NCI-H526 (cell line): ENCODE measurements at regions not wholly inside any gene's neighbourhood (a gene's known extent, or its start where the extent isn't known, plus 50 kb on each side); places are given as distances from the start of the nearest gene placed in this dataset.

Experiments
- DNase-seq, 2 experiments: peaks; one replicate each; lab custom pipeline; 2025; lab: John Stamatoyannopoulos, UW

GRCh38 chr12:78792052-78792698 is 72.4 kb upstream of the SYT1 start:
- no peak for DNase-seq

- DNase-seq: no peak
These were observed 71.1 kb upstream of the SYT1 start for GRCh38 chr12:78793491-78793890.

GRCh38 chr12:78793982-78794381 is 70.6 kb upstream of the SYT1 start:
- no peak for DNase-seq

- no peak for DNase-seq
These were observed 68.6 kb upstream of the SYT1 start for GRCh38 chr12:78795934-78796445.

- DNase-seq: no peak
These were observed 67.2 kb upstream of the SYT1 start for GRCh38 chr12:78797196-78797931.

- DNase-seq: no peak
These were observed 64.9 kb upstream of the SYT1 start for GRCh38 chr12:78799649-78800048.

- DNase-seq: no peak
These were observed 62.0 kb upstream of the SYT1 start for GRCh38 chr12:78802593-78802992.

GRCh38 chr12:78804262-78804661 is 60.3 kb upstream of the SYT1 start:
- no peak for DNase-seq
